HCT116 (cell line): ENCODE measurements at regions not wholly inside any gene's neighbourhood (a gene's known extent, or its start where the extent isn't known, plus 50 kb on each side); places are given as distances from the start of the nearest gene placed in this dataset.

ENCODE experiments used
- ATAC-seq: fragments of 200-7000 bp; cut with Tn5 transposase; 2 replicates; pipeline ENCODE4 v1.9.1; 2020; ENCODE audit warnings: mild to moderate bottlenecking, moderate library complexity
- BruUV-seq: library from RNA; stranded (reverse); fragments of 400-500 nt; replicated peaks from 2 replicates; lab custom pipeline; 2021; lab: Mats Ljungman, UMichigan
- CTCF ChIA-PET: fragments of 300-600 bp; sonication (Branson Sonifier 250); formaldehyde crosslinking; loops from one replicate; lab custom pipeline; 2021; ENCODE audit warnings: antibody characterized with exemption; lab: Charles Lee
- POLR2A ChIA-PET: fragments of 300-600, 350-600 bp; sonication (Branson Sonifier 250); formaldehyde crosslinking; loops from one replicate; lab custom pipeline; 2021; ENCODE audit warnings: antibody characterized with exemption; lab: Charles Lee
- RAD21 ChIA-PET, 2 experiments: fragments of 300-600 bp; sonication (Branson Sonifier 250); formaldehyde crosslinking; loops; one replicate each; lab custom pipeline; 2023; ENCODE audit warnings: low total read pairs in 2 of 2; ENCODE audit not compliant: uncharacterized antibody in 2 of 2, unreplicated experiment in 2 of 2, low non-redundant PET in 1 of 2; lab: Charles Lee
- DNase-seq: peaks from one replicate; pipeline ENCODE4 v3.0.0-alpha.2; 2010; ENCODE audit warnings: low read depth, low spot score
- H2AFZ ChIP-seq: fragments of 200-600 bp; shearing (Covaris generic), sonication (generic); 2 replicates; pipeline ENCODE4 v1.6.1; 2017; ENCODE audit warnings: low read depth, mixed run types, mixed read lengths, antibody characterized with exemption, low read length; ENCODE audit not compliant: poor library complexity, severe bottlenecking
- H3K27ac ChIP-seq: 2 replicates; pipeline ENCODE4 v1.5.1; 2012; ENCODE audit warnings: low read depth, low read length
- H3K27me3 ChIP-seq: fragments of 200-600 bp; sonication (generic); 2 replicates; pipeline ENCODE4 v1.6.1; 2016; ENCODE audit warnings: mixed run types, low read length, mixed read lengths; ENCODE audit not compliant: insufficient read depth
- H3K36me3 ChIP-seq, 2 experiments: fragments of 200-500 bp in 1 of 2; fragments of 200-600 bp in 1 of 2; sonication (Bioruptor generic) in 1 of 2; sonication (generic) in 1 of 2; 2 replicates each; pipeline versions ENCODE4 v1.5.1 to v1.6.1; 2014 to 2016; ENCODE audit warnings: low read length in 2 of 2, inconsistent platforms in 1 of 2, mixed read lengths in 1 of 2, mixed run types in 1 of 2; ENCODE audit not compliant: insufficient read depth in 2 of 2, control insufficient read depth in 1 of 2
- H3K4me1 ChIP-seq, 2 experiments: fragments of 200-600 bp in 1 of 2; sonication (generic) in 1 of 2; 2 replicates each; pipeline versions ENCODE4 v1.5.1 to v1.6.1; 2012 to 2017; ENCODE audit warnings: low read length in 2 of 2, inconsistent platforms in 1 of 2, mild to moderate bottlenecking in 1 of 2, mixed read lengths in 1 of 2, mixed run types in 1 of 2, moderate library complexity in 1 of 2; ENCODE audit not compliant: insufficient read depth in 2 of 2, control insufficient read depth in 1 of 2
- H3K4me2 ChIP-seq: fragments of 200-600 bp; sonication (generic); 2 replicates; pipeline ENCODE4 v1.6.1; 2017; ENCODE audit warnings: mixed run types, low read length, mixed read lengths
- H3K4me3 ChIP-seq, 2 experiments: fragments of 200-600 bp in 1 of 2; sonication (generic) in 1 of 2; replicated peaks in 1 of 2; 2 replicates each; pipeline ENCODE4 v1.5.1; 2011 to 2016; ENCODE audit warnings: low read length in 2 of 2, control low read depth in 1 of 2, low read depth in 1 of 2, mild to moderate bottlenecking in 1 of 2, mixed read lengths in 1 of 2, mixed run types in 1 of 2
- H3K79me2 ChIP-seq: fragments of 200-600 bp; sonication (generic); 2 replicates; pipeline ENCODE4 v1.6.1; 2017; ENCODE audit warnings: mild to moderate bottlenecking, mixed run types, low read length, moderate library complexity, mixed read lengths; ENCODE audit not compliant: insufficient read depth
- H3K9ac ChIP-seq: fragments of 200-600 bp; sonication (generic); 2 replicates; pipeline ENCODE4 v1.6.1; 2016; ENCODE audit warnings: low read length, mixed read lengths
- H3K9me2 ChIP-seq: fragments of 200-600 bp; sonication (generic), shearing (Covaris generic); 2 replicates; pipeline ENCODE4 v1.6.1; 2017; ENCODE audit warnings: mixed run types, mild to moderate bottlenecking, moderate library complexity; ENCODE audit not compliant: insufficient read depth
- H3K9me3 ChIP-seq, 2 experiments: fragments of 200-500 bp in 1 of 2; fragments of 200-600 bp in 1 of 2; sonication (Bioruptor generic) in 1 of 2; sonication (generic) in 1 of 2; 2 replicates each; pipeline ENCODE4 v1.6.1; 2014 to 2017; ENCODE audit warnings: low read length in 2 of 2, mixed read lengths in 2 of 2, inconsistent platforms in 1 of 2, low read depth in 1 of 2, mild to moderate bottlenecking in 1 of 2, mixed run types in 1 of 2, moderate library complexity in 1 of 2; ENCODE audit not compliant: control insufficient read depth in 1 of 2, insufficient read depth in 1 of 2
- H4K20me1 ChIP-seq: fragments of 200-600 bp; sonication (generic), shearing (Covaris generic); 2 replicates; pipeline ENCODE4 v1.6.1; 2017; ENCODE audit warnings: mixed run types, mild to moderate bottlenecking, moderate library complexity; ENCODE audit not compliant: insufficient read depth
- CBX3 ChIP-seq: IDR thresholded peaks from 2 replicates; pipeline ENCODE4 v1.6.1; 2012; ENCODE audit warnings: low read depth
- CEBPB ChIP-seq: IDR thresholded peaks from 2 replicates; pipeline ENCODE4 v1.6.1; 2012; ENCODE audit warnings: low read depth
- EZH2 ChIP-seq: fragments of 200-600 bp; sonication (generic); IDR thresholded peaks from 2 replicates; pipeline ENCODE4 v1.6.1; 2017; ENCODE audit warnings: antibody characterized with exemption, mixed run types
- EZH2phosphoT487 ChIP-seq: fragments of 200-600 bp; IDR thresholded peaks from 2 replicates; pipeline ENCODE4 v1.6.1; 2018; ENCODE audit warnings: antibody characterized with exemption, borderline replicate concordance
- FOSL1 ChIP-seq: IDR thresholded peaks from 2 replicates; pipeline ENCODE4 v1.6.1; 2012; ENCODE audit warnings: low read depth
- JUND ChIP-seq: IDR thresholded peaks from 2 replicates; pipeline ENCODE4 v1.6.1; 2012
- MAX ChIP-seq: IDR thresholded peaks from 2 replicates; pipeline ENCODE4 v1.6.1; 2012
- POLR2A ChIP-seq: IDR thresholded peaks from 2 replicates; pipeline ENCODE4 v1.7.0; 2011; ENCODE audit warnings: borderline replicate concordance; ENCODE audit not compliant: insufficient read depth, insufficient read length; ENCODE audit errors: extremely low read depth
- POLR2AphosphoS5 ChIP-seq: IDR thresholded peaks from 2 replicates; pipeline ENCODE4 v1.6.1; 2011; ENCODE audit warnings: mild to moderate bottlenecking, low read depth, low read length, moderate library complexity
- SRF ChIP-seq: IDR thresholded peaks from 2 replicates; pipeline ENCODE4 v1.6.1; 2012; ENCODE audit warnings: low read depth
- TCF7L2 ChIP-seq: IDR thresholded peaks from 2 replicates; pipeline ENCODE4 v1.7.0; 2011; ENCODE audit warnings: borderline replicate concordance, inconsistent platforms; ENCODE audit not compliant: insufficient read depth, insufficient read length; ENCODE audit errors: extremely low read depth
- ZFX ChIP-seq: fragments of 450-650 bp; IDR thresholded peaks from 2 replicates; pipeline ENCODE4 v1.6.1; 2017
- ZNF274 ChIP-seq: fragments of 200-500 bp; sonication (Bioruptor generic); IDR thresholded peaks from 2 replicates; pipeline ENCODE4 v1.6.1; 2014; ENCODE audit warnings: mild to moderate bottlenecking, low read depth, low read length, inconsistent platforms
- intact Hi-C: fragments of 100-400 bp; cut with micrococcal nuclease; formaldehyde crosslinking; loops from 2 replicates; pipeline ENCODE4 v1.10.0; 2022
- TF ChIP-seq, protein P1 (sequence below): IDR thresholded peaks from 2 replicates; pipeline ENCODE4 v1.6.1; 2011; ENCODE audit warnings: mild to moderate bottlenecking, low read length, moderate library complexity; ENCODE audit not compliant: insufficient replicate concordance; ENCODE audit errors: extremely low read depth
- TF ChIP-seq, protein P2 (sequence below): IDR thresholded peaks from 2 replicates; pipeline ENCODE4 v1.6.1; 2012

- intact Hi-C loops: no loop called here
- Histone ChIP-seq H3K4me3 (no peak overlapping the region), H3K4me2 (no peak overlapping the region), H3K79me2 (no peaks in the 10 kb centered on the region), H2AFZ (no peak overlapping the region), H3K9me3 (no peaks in the 10 kb centered on the region), H3K9ac (no peak overlapping the region), H3K27ac (no peak overlapping the region), H3K4me1 (peaks cover 12 to 24% of the 10 kb centered on the region in 2 experiments; a peak in 3 of 4 replicates), H3K9me2 (no peaks in the 10 kb centered on the region), H3K36me3 (no peaks in the 10 kb centered on the region)
- ATAC-seq: no peak
- ChIA-PET POLR2A (no interaction called here), CTCF (no interaction called here)
- no peak for TF ChIP-seq CBX3
- no peak for TF ChIP-seq POLR2AphosphoS5
- TF ChIP-seq TCF7L2: no peak
- TF ChIP-seq, all 23 proteins: peak for 0
- no peaks in the 10 kb centered on the region for H4K20me1 ChIP-seq
- H3K27me3 ChIP-seq: no peaks in the 10 kb centered on the region
- RAD21 ChIA-PET: no interaction called here
- BruUV-seq: no TSS peak
- DNase-seq: no peak
These were observed 268.8 kb downstream of the ADGRD1 start for GRCh38 chr12:131222329-131223139.

- H2AFZ ChIP-seq: no peak overlapping the region
- H3K9ac ChIP-seq: no peak overlapping the region
- no peaks in the 10 kb centered on the region for H3K79me2 ChIP-seq
- DNase-seq: no peak
- H3K4me1 ChIP-seq: peaks cover 8 to 18% of the 10 kb centered on the region in 2 experiments; a peak in 3 of 4 replicates
- no peaks in the 10 kb centered on the region for H4K20me1 ChIP-seq
- no peaks in the 10 kb centered on the region for H3K9me3 ChIP-seq
- no peak overlapping the region for H3K4me3 ChIP-seq
- H3K27me3 ChIP-seq: no peaks in the 10 kb centered on the region
- no peak overlapping the region for H3K4me2 ChIP-seq
- TF ChIP-seq EZH2 (no peak), ZFX (no peak), POLR2AphosphoS5 (no peak), CEBPB (no peak), JUND (no peak), MAX (no peak), POLR2A (no peak), SRF (no peak), TCF7L2 (no peak), ZNF274 (no peak), FOSL1 (no peak), EZH2phosphoT487 (no peak)
- TF ChIP-seq, protein P1, sequence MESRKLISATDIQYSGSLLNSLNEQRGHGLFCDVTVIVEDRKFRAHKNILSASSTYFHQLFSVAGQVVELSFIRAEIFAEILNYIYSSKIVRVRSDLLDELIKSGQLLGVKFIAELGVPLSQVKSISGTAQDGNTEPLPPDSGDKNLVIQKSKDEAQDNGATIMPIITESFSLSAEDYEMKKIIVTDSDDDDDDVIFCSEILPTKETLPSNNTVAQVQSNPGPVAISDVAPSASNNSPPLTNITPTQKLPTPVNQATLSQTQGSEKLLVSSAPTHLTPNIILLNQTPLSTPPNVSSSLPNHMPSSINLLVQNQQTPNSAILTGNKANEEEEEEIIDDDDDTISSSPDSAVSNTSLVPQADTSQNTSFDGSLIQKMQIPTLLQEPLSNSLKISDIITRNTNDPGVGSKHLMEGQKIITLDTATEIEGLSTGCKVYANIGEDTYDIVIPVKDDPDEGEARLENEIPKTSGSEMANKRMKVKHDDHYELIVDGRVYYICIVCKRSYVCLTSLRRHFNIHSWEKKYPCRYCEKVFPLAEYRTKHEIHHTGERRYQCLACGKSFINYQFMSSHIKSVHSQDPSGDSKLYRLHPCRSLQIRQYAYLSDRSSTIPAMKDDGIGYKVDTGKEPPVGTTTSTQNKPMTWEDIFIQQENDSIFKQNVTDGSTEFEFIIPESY: no peak
- TF ChIP-seq, protein P2, sequence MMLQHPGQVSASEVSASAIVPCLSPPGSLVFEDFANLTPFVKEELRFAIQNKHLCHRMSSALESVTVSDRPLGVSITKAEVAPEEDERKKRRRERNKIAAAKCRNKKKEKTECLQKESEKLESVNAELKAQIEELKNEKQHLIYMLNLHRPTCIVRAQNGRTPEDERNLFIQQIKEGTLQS: no peak
- ATAC-seq: no peak
- no TSS peak for BruUV-seq
- H3K9me2 ChIP-seq: no peaks in the 10 kb centered on the region
- ChIA-PET POLR2A (no interaction called here), CTCF (interaction anchor here (1.3 kb wide), 1 partner anchor 91 kb away, joined by 3 read pairs; no protein-coding TSS in a partner anchor), RAD21 (no interaction called here)
- H3K36me3 ChIP-seq: no peaks in the 10 kb centered on the region
- no peak overlapping the region for H3K27ac ChIP-seq
- intact Hi-C loops: no loop called here
These were observed 269.6 kb downstream of the ADGRD1 start for GRCh38 chr12:131223171-131223761.
